Endothelial cell (in vitro differentiated cells): ENCODE measurements at regions not wholly inside any gene's neighbourhood (a gene's known extent, or its start where the extent isn't known, plus 50 kb on each side); places are given as distances from the start of the nearest gene placed in this dataset.

Source experiments
- DNase-seq: peaks from one replicate; pipeline ENCODE4 v3.0.0; 2021; ENCODE audit warnings: low spot score
- H3K27ac Mint-ChIP-seq: one replicate; pipeline ENCODE4 v1.8.0; 2021; ENCODE audit warnings: mixed read lengths, inconsistent platforms; ENCODE audit not compliant: unreplicated experiment
- H3K27me3 Mint-ChIP-seq: one replicate; pipeline ENCODE4 v1.8.0; 2021; ENCODE audit warnings: mild to moderate bottlenecking, moderate library complexity, mixed read lengths, inconsistent platforms; ENCODE audit not compliant: unreplicated experiment
- H3K36me3 Mint-ChIP-seq: one replicate; pipeline ENCODE4 v1.8.0; 2021; ENCODE audit warnings: mild to moderate bottlenecking, low read depth, mixed read lengths, inconsistent platforms; ENCODE audit not compliant: unreplicated experiment
- H3K4me1 Mint-ChIP-seq: one replicate; pipeline ENCODE4 v1.8.0; 2021; ENCODE audit warnings: mild to moderate bottlenecking, mixed read lengths, inconsistent platforms; ENCODE audit not compliant: unreplicated experiment
- H3K4me3 Mint-ChIP-seq: one replicate; pipeline ENCODE4 v1.8.0; 2021; ENCODE audit warnings: mild to moderate bottlenecking, mixed read lengths, inconsistent platforms; ENCODE audit not compliant: unreplicated experiment
- H3K9me3 Mint-ChIP-seq: one replicate; pipeline ENCODE4 v1.8.0; 2021; ENCODE audit warnings: mixed read lengths, inconsistent platforms; ENCODE audit not compliant: unreplicated experiment
- TF ChIP-seq, protein P1 (sequence below): fragments of 200-600 bp; sonication (generic); IDR thresholded peaks from one replicate; pipeline ENCODE4 v1.5.0; 2021; ENCODE audit warnings: antibody characterized with exemption; ENCODE audit not compliant: unreplicated experiment

DNA sequence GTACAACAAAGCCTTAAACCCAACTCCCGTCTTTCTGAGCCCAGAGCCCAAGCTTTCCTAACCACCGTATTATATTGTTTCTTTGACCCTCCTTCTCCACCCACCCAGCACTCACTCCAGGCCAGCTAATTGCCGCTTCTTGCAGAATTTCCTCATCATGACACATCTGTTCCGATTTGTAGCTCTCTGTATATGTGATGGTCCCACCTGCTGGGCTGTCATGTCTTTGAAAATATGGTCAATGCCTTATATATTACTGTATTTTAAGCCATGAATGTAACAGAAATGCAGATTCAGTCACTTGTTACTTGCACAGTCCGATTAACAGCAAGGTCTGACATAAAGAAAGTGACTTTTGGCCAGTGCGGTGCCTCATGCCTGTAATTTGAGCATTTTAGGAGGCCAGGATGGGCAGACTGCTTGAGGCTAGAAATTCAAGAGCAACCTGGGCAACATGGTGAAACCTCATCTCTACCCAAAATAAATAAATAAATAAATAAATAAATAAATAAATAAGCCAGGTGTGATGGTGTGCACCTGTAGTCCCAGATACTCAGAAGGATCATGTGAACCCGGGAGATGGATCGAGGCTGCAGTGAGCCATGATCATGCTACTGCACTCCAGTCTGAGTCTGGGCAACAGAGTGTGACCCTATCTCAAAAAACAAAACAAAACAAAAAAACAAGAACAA, 359.8 kb downstream of the ATP23 start:
- H3K27ac Mint-ChIP-seq = no peak overlapping the region
- H3K4me3 Mint-ChIP-seq = no peak overlapping the region
- TF ChIP-seq, protein P1, sequence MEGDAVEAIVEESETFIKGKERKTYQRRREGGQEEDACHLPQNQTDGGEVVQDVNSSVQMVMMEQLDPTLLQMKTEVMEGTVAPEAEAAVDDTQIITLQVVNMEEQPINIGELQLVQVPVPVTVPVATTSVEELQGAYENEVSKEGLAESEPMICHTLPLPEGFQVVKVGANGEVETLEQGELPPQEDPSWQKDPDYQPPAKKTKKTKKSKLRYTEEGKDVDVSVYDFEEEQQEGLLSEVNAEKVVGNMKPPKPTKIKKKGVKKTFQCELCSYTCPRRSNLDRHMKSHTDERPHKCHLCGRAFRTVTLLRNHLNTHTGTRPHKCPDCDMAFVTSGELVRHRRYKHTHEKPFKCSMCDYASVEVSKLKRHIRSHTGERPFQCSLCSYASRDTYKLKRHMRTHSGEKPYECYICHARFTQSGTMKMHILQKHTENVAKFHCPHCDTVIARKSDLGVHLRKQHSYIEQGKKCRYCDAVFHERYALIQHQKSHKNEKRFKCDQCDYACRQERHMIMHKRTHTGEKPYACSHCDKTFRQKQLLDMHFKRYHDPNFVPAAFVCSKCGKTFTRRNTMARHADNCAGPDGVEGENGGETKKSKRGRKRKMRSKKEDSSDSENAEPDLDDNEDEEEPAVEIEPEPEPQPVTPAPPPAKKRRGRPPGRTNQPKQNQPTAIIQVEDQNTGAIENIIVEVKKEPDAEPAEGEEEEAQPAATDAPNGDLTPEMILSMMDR = no peak
- H3K36me3 Mint-ChIP-seq = no peaks in the 10 kb centered on the region
- no peaks in the 10 kb centered on the region for H3K27me3 Mint-ChIP-seq
- no peaks in the 10 kb centered on the region for H3K9me3 Mint-ChIP-seq
- peaks cover 4% of the 10 kb centered on the region for H3K4me1 Mint-ChIP-seq
- DNase-seq = no peak

DNA sequence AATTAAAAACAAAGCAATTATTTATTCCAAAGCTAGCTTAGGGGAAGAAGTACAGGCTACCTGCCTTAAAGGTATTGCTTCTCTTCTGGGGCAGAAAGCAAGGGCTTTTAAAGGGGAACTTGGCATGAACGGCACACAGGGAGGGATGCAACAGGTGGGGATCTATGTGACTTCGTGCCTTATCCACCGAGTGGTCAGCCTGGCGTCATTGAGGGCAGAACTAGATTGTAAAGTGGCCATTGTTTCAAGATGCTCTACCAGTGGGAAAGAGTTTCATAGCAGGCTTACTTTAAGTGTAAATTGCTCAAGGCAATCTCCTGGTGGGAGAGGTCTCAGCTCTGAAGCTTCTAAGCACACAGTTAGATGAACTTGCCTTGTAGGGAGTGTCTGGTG, 360.4 kb downstream of the ATP23 start:
- Mint-ChIP-seq H3K36me3 (no peaks in the 10 kb centered on the region), H3K4me3 (no peak overlapping the region), H3K27ac (no peak overlapping the region), H3K4me1 (peaks cover 4% of the 10 kb centered on the region), H3K9me3 (no peaks in the 10 kb centered on the region), H3K27me3 (no peaks in the 10 kb centered on the region)
- no peak for DNase-seq
- TF ChIP-seq, protein P1 = no peak

DNA sequence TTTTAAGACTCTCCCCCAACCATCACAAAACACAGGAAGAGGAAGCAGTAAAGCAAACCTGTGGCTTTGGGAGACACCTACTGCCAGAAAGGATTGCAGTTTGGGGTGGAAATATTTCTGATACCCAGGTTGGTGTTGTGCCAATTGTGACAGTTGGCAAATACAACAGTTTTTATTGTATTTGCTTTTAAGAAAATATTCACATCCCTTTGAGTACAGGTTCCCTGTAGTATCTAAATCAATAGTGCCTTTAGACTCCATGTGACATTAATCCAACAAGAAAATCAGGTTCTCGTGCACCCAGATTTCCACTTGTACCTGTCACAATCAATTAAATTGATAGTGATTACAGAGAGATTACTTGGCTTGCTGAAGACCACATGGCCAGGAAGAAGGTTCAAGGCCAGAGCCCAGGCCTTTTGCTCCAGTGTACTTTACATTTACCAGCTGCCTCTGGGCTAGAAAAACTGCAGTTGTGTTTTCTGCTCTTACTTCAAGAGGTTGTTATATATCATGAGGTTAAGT, 361.2 kb downstream of the ATP23 start:
- H3K27ac Mint-ChIP-seq = no peak overlapping the region
- H3K4me3 Mint-ChIP-seq = no peak overlapping the region
- no peaks in the 10 kb centered on the region for H3K9me3 Mint-ChIP-seq
- no peaks in the 10 kb centered on the region for H3K27me3 Mint-ChIP-seq
- no peak for DNase-seq
- no peaks in the 10 kb centered on the region for H3K36me3 Mint-ChIP-seq
- TF ChIP-seq, protein P1 = no peak
- peaks cover 4% of the 10 kb centered on the region for H3K4me1 Mint-ChIP-seq

DNA sequence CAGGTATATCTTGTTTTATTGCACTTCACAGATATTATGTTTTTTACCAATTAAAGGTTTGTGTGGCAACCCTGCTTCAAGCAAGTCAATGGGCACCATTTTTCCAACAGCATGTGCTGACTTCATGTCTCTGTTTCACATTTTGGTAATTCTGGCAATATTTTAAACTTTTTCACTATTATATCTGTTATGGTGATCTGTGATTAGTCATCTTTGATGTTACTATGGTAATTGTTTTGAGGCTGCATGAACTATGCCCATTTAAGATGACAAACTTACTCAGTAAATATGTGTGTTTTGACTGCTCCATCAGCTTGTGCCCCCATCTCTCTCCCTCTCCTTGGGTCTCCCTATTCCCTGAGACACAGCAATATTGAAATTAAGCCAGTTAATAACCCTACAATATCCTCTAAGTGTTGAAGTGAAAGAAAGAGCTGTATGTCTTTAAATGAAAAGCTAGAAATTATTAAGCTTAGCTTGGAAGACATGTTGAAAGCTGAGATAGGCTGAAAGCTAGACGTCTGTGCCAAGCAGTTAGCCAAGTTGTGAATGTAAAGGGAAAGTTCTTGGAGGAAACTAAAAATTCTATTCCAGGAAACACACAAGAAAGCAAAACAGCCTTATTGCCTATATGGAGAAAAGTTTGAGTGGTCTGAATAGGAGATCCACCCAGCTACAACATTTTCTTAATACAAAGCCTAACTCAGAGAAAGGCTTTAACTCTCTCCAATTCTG, 365.1 kb downstream of the ATP23 start:
- H3K4me1 Mint-ChIP-seq = peaks cover 4% of the 10 kb centered on the region
- no peak overlapping the region for H3K27ac Mint-ChIP-seq
- H3K4me3 Mint-ChIP-seq = no peak overlapping the region
- DNase-seq = no peak
- H3K27me3 Mint-ChIP-seq = no peaks in the 10 kb centered on the region
- H3K9me3 Mint-ChIP-seq = no peaks in the 10 kb centered on the region
- H3K36me3 Mint-ChIP-seq = no peaks in the 10 kb centered on the region
- TF ChIP-seq, protein P1 = no peak

DNA sequence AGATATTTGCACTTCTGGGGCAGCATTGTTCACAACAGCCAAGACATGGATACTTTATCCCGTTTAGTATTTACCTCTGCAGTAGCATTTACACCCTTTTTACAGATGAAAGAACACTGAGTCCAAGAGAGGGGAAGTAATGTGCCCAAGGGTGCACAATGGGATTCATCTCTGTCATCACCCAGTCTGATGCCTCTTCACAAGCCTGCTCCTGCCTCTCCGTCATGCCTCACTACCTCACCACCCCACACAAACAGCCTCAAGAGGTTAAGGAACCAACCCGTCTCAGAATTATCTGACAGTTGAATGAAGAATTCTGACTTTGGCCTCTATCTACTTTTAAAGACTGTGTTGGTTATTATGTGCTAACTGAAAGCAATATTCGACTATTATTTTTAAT, 368.4 kb downstream of the ATP23 start:
- DNase-seq = no peak
- TF ChIP-seq, protein P1 = no peak
- Mint-ChIP-seq H3K4me3 (no peak overlapping the region), H3K9me3 (no peaks in the 10 kb centered on the region), H3K27ac (no peak overlapping the region), H3K27me3 (no peaks in the 10 kb centered on the region), H3K36me3 (no peaks in the 10 kb centered on the region), H3K4me1 (no peaks in the 10 kb centered on the region)
